ENCODE measurements at regions not wholly inside any gene's neighbourhood (a gene's known extent, or its start where the extent isn't known, plus 50 kb on each side); places are given as distances from the start of the nearest gene placed in this dataset.

DNA sequence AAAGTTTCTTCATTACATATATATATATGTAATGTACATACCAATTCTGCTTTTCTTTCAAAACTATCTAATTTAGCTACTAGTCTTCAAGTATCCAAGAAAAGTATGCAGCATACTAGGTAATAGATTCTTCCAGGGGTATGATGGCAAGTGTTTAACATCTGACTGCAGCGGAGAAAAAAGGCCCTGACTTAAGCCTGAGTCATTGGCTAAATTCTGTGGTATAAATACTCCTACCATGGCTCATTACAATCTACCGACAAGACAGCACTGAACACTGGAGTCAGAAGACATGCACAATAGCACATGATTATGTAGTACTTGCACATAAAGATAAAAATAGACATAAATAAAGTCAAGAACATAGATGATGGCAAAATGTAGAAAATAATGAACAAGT is 439.9 kb downstream of the BRINP1 start:
- no peaks in the 10 kb centered on the region for H3K36me3 ChIP-seq (ENCODE audit: control insufficient read depth in 2 of 2, insufficient read depth in 2 of 2, low read length in 2 of 2)
- H3K4me1 ChIP-seq (ENCODE audit: control insufficient read depth in 2 of 2, insufficient read depth in 2 of 2, low read length in 2 of 2): no peaks in the 10 kb centered on the region
- no peak overlapping the region for H3K9ac ChIP-seq (ENCODE audit: low read depth in 1 of 2, low read length in 2 of 2)
- no peaks in the 10 kb centered on the region for H3K27me3 ChIP-seq (ENCODE audit: control insufficient read depth in 2 of 2, insufficient read depth in 2 of 2, low read length in 2 of 2)
- H3K9me3 ChIP-seq (ENCODE audit: control insufficient read depth in 2 of 2, low read length in 2 of 2): no peaks in the 10 kb centered on the region
- H3K27ac ChIP-seq (ENCODE audit: low read depth in 2 of 2, low read length in 2 of 2): no peak overlapping the region
- H3K4me3 ChIP-seq (ENCODE audit: low read length in 2 of 2): no peak overlapping the region

DNA sequence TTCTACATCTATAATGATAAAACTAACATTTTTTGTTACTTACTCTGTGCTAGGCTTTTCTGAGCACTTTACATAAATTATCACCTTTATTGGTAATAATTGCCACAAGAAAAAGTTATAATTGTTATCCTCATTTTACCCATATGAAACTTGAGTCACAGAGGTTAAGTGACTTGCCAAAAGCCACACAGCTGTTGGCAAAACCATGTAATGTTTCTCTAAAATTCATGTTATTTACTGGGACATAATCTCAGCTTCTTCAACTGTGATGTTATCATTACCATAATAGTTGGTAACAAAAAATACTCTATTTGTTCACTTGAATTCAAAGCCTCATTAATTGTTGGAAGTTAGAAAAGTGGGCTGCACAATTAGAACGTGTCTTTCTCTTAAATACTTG is 437.3 kb downstream of the BRINP1 start:
- Histone ChIP-seq H3K27ac (ENCODE audit: low read depth in 2 of 2, low read length in 2 of 2) (no peak overlapping the region), H3K9me3 (ENCODE audit: control insufficient read depth in 2 of 2, low read length in 2 of 2) (no peaks in the 10 kb centered on the region), H3K9ac (ENCODE audit: low read depth in 1 of 2, low read length in 2 of 2) (no peak overlapping the region), H3K27me3 (ENCODE audit: control insufficient read depth in 2 of 2, insufficient read depth in 2 of 2, low read length in 2 of 2) (no peaks in the 10 kb centered on the region), H3K4me1 (ENCODE audit: control insufficient read depth in 2 of 2, insufficient read depth in 2 of 2, low read length in 2 of 2) (no peaks in the 10 kb centered on the region), H3K4me3 (ENCODE audit: low read length in 2 of 2) (no peak overlapping the region), H3K36me3 (ENCODE audit: control insufficient read depth in 2 of 2, insufficient read depth in 2 of 2, low read length in 2 of 2) (no peaks in the 10 kb centered on the region)

DNA sequence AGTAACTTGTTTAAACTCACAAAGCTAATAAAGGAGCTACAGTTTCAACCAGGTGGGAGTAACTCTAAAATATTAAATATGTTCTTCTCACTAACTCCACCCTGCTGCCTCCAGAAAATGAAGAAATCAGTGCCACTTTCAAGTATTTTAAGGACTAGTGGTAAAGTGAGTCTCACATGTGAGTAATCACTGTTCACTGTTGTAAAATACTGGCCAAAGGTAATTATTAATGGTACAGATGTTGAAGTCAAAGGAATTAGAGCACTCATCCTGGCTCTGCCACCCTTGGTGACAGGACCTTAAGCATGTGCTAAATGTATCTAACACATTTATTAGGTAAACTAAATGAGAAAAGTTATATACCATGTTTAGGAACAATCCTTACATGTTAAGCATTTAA is 430.7 kb downstream of the BRINP1 start:
- Histone ChIP-seq H3K9me3 (ENCODE audit: control insufficient read depth in 2 of 2, low read length in 2 of 2) (no peaks in the 10 kb centered on the region), H3K4me3 (ENCODE audit: low read length in 2 of 2) (no peak overlapping the region), H3K9ac (ENCODE audit: low read depth in 1 of 2, low read length in 2 of 2) (no peak overlapping the region), H3K27ac (ENCODE audit: low read depth in 2 of 2, low read length in 2 of 2) (no peak overlapping the region), H3K4me1 (ENCODE audit: control insufficient read depth in 2 of 2, insufficient read depth in 2 of 2, low read length in 2 of 2) (no peaks in the 10 kb centered on the region), H3K36me3 (ENCODE audit: control insufficient read depth in 2 of 2, insufficient read depth in 2 of 2, low read length in 2 of 2) (no peaks in the 10 kb centered on the region), H3K27me3 (ENCODE audit: control insufficient read depth in 2 of 2, insufficient read depth in 2 of 2, low read length in 2 of 2) (no peaks in the 10 kb centered on the region)

DNA sequence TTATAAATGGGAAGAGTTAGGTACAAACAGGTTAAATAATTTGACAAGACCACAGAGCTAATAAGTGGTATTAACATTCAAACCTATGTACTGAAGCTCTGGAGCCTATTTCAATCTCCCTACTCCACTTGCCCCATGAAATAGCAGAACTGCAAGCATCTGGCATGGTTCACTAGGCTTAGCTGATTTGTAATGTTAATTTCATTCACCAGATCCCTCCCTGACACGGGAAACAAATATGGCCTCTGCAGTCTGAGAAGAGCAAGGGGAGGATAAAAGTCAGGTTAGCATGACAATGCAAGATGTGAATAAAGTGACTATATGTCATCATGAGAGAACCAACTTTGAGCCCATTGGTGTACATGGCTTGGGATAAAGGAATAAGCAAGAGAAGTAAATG is 428.8 kb downstream of the BRINP1 start:
- Histone ChIP-seq H3K9ac (ENCODE audit: low read depth in 1 of 2, low read length in 2 of 2) (no peak overlapping the region), H3K27ac (ENCODE audit: low read depth in 2 of 2, low read length in 2 of 2) (no peak overlapping the region), H3K4me1 (ENCODE audit: control insufficient read depth in 2 of 2, insufficient read depth in 2 of 2, low read length in 2 of 2) (no peaks in the 10 kb centered on the region), H3K9me3 (ENCODE audit: control insufficient read depth in 2 of 2, low read length in 2 of 2) (no peaks in the 10 kb centered on the region), H3K36me3 (ENCODE audit: control insufficient read depth in 2 of 2, insufficient read depth in 2 of 2, low read length in 2 of 2) (no peaks in the 10 kb centered on the region), H3K27me3 (ENCODE audit: control insufficient read depth in 2 of 2, insufficient read depth in 2 of 2, low read length in 2 of 2) (no peaks in the 10 kb centered on the region), H3K4me3 (ENCODE audit: low read length in 2 of 2) (no peak overlapping the region)

DNA sequence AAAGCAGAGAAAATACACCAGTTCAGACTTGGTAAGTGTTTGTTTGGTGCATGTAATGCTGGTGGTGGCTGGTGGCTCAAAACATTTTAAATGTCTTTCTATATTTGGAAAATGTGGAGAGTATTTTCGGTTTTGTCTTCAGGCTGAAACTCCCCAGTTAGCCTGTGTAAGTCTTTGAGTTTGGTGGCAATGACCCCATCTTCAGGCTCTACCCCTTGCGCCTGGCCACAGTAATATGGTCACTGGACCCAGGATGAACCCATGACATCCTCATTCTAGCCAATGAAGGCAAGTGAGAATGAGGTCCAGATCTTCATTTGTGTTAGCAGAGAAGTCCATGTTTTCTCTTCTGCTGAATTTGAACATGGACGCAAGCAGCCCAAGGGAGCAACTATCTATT is 422.6 kb downstream of the BRINP1 start:
- no peaks in the 10 kb centered on the region for H3K36me3 ChIP-seq (ENCODE audit: control insufficient read depth in 2 of 2, insufficient read depth in 2 of 2, low read length in 2 of 2)
- H3K4me3 ChIP-seq (ENCODE audit: low read length in 2 of 2): no peak overlapping the region
- no peak overlapping the region for H3K27ac ChIP-seq (ENCODE audit: low read depth in 2 of 2, low read length in 2 of 2)
- H3K4me1 ChIP-seq (ENCODE audit: control insufficient read depth in 2 of 2, insufficient read depth in 2 of 2, low read length in 2 of 2): no peaks in the 10 kb centered on the region
- no peak overlapping the region for H3K9ac ChIP-seq (ENCODE audit: low read depth in 1 of 2, low read length in 2 of 2)
- no peaks in the 10 kb centered on the region for H3K27me3 ChIP-seq (ENCODE audit: control insufficient read depth in 2 of 2, insufficient read depth in 2 of 2, low read length in 2 of 2)
- H3K9me3 ChIP-seq (ENCODE audit: control insufficient read depth in 2 of 2, low read length in 2 of 2): no peaks in the 10 kb centered on the region

DNA sequence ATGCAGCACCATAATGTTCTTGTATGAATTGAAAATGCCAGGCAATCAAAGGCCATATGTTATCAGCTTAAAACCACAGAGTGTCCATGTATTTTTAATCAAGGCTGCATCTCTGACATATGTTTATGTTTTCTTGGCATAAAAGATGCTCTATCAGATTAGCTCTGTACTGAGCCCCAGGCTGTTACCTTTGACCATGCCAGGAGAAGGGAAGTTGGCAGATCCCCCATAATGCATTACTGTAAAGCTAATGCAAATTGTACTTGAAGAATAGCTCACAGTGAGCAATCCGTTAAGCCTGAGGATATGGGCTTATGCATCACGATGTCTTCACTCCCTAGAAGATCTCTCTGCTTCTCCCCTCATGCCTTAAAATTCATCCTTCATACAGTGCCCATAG is 414.4 kb downstream of the BRINP1 start:
- no peak overlapping the region for H3K4me3 ChIP-seq (ENCODE audit: low read length in 2 of 2)
- H3K9me3 ChIP-seq (ENCODE audit: control insufficient read depth in 2 of 2, low read length in 2 of 2): no peaks in the 10 kb centered on the region
- no peaks in the 10 kb centered on the region for H3K36me3 ChIP-seq (ENCODE audit: control insufficient read depth in 2 of 2, insufficient read depth in 2 of 2, low read length in 2 of 2)
- H3K27me3 ChIP-seq (ENCODE audit: control insufficient read depth in 2 of 2, insufficient read depth in 2 of 2, low read length in 2 of 2): no peaks in the 10 kb centered on the region
- no peak overlapping the region for H3K9ac ChIP-seq (ENCODE audit: low read depth in 1 of 2, low read length in 2 of 2)
- H3K4me1 ChIP-seq (ENCODE audit: control insufficient read depth in 2 of 2, insufficient read depth in 2 of 2, low read length in 2 of 2): no peaks in the 10 kb centered on the region
- H3K27ac ChIP-seq (ENCODE audit: low read depth in 2 of 2, low read length in 2 of 2): no peak overlapping the region

DNA sequence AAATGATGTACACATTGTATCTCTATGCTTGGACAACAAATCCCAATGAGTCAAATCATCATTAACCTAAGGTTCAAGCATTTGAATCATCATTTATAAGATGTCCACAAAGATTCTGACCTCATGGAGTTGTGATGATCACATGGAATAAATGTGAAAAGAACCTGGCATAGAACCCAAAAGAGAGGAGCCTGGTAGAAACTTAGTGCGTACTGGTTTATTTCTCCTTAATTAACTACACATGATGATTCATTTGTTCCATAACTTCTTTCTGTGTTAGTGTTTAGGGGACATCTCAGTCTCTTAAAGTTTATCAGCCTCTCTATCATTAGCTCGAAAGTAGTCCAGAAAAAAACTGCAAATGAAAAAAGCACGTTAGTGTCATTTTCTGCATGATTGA is 411.6 kb downstream of the BRINP1 start:
- H3K27me3 ChIP-seq (ENCODE audit: control insufficient read depth in 2 of 2, insufficient read depth in 2 of 2, low read length in 2 of 2): no peaks in the 10 kb centered on the region
- H3K9ac ChIP-seq (ENCODE audit: low read depth in 1 of 2, low read length in 2 of 2): no peak overlapping the region
- H3K36me3 ChIP-seq (ENCODE audit: control insufficient read depth in 2 of 2, insufficient read depth in 2 of 2, low read length in 2 of 2): no peaks in the 10 kb centered on the region

DNA sequence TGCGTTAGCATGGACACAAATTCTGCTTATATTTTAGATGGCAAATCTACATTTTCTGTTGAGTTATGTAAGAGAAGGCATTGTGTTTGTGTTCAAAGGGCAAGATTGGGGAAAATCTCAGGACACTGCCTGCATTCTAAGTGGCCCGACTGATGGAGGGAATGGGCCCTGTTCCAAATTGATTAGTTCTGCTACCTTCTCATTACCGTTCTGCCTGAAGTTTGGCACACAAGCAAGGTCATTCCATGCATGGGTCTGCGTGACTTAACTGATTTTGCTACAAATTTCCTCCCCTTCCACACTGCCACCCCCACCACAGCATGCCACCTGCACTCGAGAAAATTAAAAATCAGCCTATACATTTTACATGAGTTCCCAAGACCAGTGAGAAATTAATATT is 409.9 kb downstream of the BRINP1 start:
- Histone ChIP-seq H3K27ac (ENCODE audit: low read depth in 2 of 2, low read length in 2 of 2) (no peak overlapping the region), H3K9me3 (ENCODE audit: control insufficient read depth in 2 of 2, low read length in 2 of 2) (no peaks in the 10 kb centered on the region), H3K4me3 (ENCODE audit: low read length in 2 of 2) (no peak overlapping the region), H3K4me1 (ENCODE audit: control insufficient read depth in 2 of 2, insufficient read depth in 2 of 2, low read length in 2 of 2) (no peaks in the 10 kb centered on the region), H3K36me3 (ENCODE audit: control insufficient read depth in 2 of 2, insufficient read depth in 2 of 2, low read length in 2 of 2) (no peaks in the 10 kb centered on the region), H3K9ac (ENCODE audit: low read depth in 1 of 2, low read length in 2 of 2) (no peak overlapping the region), H3K27me3 (ENCODE audit: control insufficient read depth in 2 of 2, insufficient read depth in 2 of 2, low read length in 2 of 2) (no peaks in the 10 kb centered on the region)

More for the DNA sequence above, 411.6 kb downstream of the BRINP1 start:
- Histone ChIP-seq H3K9me3 (ENCODE audit: control insufficient read depth in 2 of 2, low read length in 2 of 2) (no peaks in the 10 kb centered on the region), H3K4me3 (ENCODE audit: low read length in 2 of 2) (no peak overlapping the region), H3K4me1 (ENCODE audit: control insufficient read depth in 2 of 2, insufficient read depth in 2 of 2, low read length in 2 of 2) (no peaks in the 10 kb centered on the region), H3K27ac (ENCODE audit: low read depth in 2 of 2, low read length in 2 of 2) (no peak overlapping the region)

DNA sequence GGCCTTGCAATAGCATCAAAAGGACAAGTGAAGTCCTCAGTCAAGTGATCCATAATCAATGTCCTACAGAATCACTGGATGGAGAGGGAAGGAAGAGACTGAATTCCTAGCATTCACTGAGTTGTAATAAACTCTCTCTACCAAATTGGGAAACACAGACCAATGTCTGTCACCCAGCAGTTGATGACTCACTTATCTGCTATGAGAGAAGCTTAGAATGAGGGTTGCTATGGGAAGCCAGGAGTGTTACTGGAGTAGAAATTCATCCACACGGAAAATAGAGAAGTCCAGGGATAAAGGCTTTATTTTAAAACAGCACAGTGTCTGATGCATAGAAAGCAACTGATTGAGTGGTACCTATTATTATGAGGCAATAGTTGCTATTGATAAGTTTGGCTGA is 407.4 kb downstream of the BRINP1 start:
- Histone ChIP-seq H3K36me3 (ENCODE audit: control insufficient read depth in 2 of 2, insufficient read depth in 2 of 2, low read length in 2 of 2) (no peaks in the 10 kb centered on the region), H3K4me1 (ENCODE audit: control insufficient read depth in 2 of 2, insufficient read depth in 2 of 2, low read length in 2 of 2) (no peaks in the 10 kb centered on the region), H3K9me3 (ENCODE audit: control insufficient read depth in 2 of 2, low read length in 2 of 2) (no peaks in the 10 kb centered on the region), H3K27me3 (ENCODE audit: control insufficient read depth in 2 of 2, insufficient read depth in 2 of 2, low read length in 2 of 2) (no peaks in the 10 kb centered on the region), H3K9ac (ENCODE audit: low read depth in 1 of 2, low read length in 2 of 2) (no peak overlapping the region), H3K4me3 (ENCODE audit: low read length in 2 of 2) (no peak overlapping the region), H3K27ac (ENCODE audit: low read depth in 2 of 2, low read length in 2 of 2) (no peak overlapping the region)

DNA sequence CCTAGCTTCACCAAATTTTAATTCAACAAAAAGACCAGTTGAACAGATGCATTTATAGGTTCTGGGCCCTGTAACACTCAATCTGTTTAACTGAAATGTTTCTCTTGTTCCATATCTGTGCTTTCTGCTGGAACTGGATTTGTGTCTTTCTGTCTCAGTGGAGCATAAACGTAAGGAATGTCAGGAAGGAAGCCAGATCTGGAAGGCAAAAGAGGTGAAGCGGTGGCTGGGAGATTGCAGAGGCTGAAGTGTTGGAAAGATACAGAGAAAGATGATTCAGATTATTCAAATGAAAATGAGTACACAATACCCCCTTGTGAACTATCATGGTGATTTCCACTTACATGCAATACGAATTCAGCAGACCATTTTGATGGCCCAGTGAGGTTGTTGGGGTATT is 406.8 kb downstream of the BRINP1 start:
- Histone ChIP-seq H3K9ac (ENCODE audit: low read depth in 1 of 2, low read length in 2 of 2) (no peak overlapping the region), H3K27ac (ENCODE audit: low read depth in 2 of 2, low read length in 2 of 2) (no peak overlapping the region), H3K27me3 (ENCODE audit: control insufficient read depth in 2 of 2, insufficient read depth in 2 of 2, low read length in 2 of 2) (no peaks in the 10 kb centered on the region), H3K36me3 (ENCODE audit: control insufficient read depth in 2 of 2, insufficient read depth in 2 of 2, low read length in 2 of 2) (no peaks in the 10 kb centered on the region), H3K4me1 (ENCODE audit: control insufficient read depth in 2 of 2, insufficient read depth in 2 of 2, low read length in 2 of 2) (no peaks in the 10 kb centered on the region), H3K9me3 (ENCODE audit: control insufficient read depth in 2 of 2, low read length in 2 of 2) (no peaks in the 10 kb centered on the region), H3K4me3 (ENCODE audit: low read length in 2 of 2) (no peak overlapping the region)

DNA sequence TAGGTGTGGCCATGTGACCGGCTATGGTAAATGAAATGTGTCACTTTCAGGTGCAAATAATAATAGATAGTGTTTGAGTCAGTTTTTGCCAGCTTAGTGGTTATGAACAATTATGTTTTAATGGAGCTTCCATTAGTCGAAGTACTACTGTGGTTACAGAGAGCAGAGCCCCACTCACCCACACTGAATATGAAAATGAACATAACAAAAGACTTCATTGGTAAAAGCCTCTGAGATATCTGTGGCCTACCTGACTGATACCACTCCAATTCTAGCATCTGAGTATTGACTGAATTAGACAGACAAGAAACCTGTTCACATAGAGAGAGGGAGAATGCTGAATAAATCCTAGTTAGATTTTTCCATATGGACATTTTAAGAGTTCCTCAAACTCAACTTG is 405.6 kb downstream of the BRINP1 start:
- Histone ChIP-seq H3K27ac (ENCODE audit: low read depth in 2 of 2, low read length in 2 of 2) (no peak overlapping the region), H3K9ac (ENCODE audit: low read depth in 1 of 2, low read length in 2 of 2) (no peak overlapping the region), H3K36me3 (ENCODE audit: control insufficient read depth in 2 of 2, insufficient read depth in 2 of 2, low read length in 2 of 2) (no peaks in the 10 kb centered on the region), H3K4me1 (ENCODE audit: control insufficient read depth in 2 of 2, insufficient read depth in 2 of 2, low read length in 2 of 2) (no peaks in the 10 kb centered on the region), H3K4me3 (ENCODE audit: low read length in 2 of 2) (no peak overlapping the region), H3K9me3 (ENCODE audit: control insufficient read depth in 2 of 2, low read length in 2 of 2) (no peaks in the 10 kb centered on the region), H3K27me3 (ENCODE audit: control insufficient read depth in 2 of 2, insufficient read depth in 2 of 2, low read length in 2 of 2) (no peaks in the 10 kb centered on the region)
